OCI-LY3 (cell line): ENCODE measurements at regions not wholly inside any gene's neighbourhood (a gene's known extent, or its start where the extent isn't known, plus 50 kb on each side); places are given as distances from the start of the nearest gene placed in this dataset.

Source experiments
- H2AFZ ChIP-seq: fragments of 200-600, 300-600 bp; shearing (Covaris generic); 2 replicates; pipeline ENCODE4 v1.6.0; 2014; ENCODE audit warnings: antibody characterized with exemption, low read depth, low read length
- H3K27ac ChIP-seq: fragments of 200-600, 300-600 bp; sonication (generic); 2 replicates; pipeline ENCODE4 v1.5.1; 2014; ENCODE audit warnings: mild to moderate bottlenecking, low read length, moderate library complexity, mixed read lengths
- H3K27me3 ChIP-seq: fragments of 200-600, 300-600 bp; sonication (generic); 2 replicates; pipeline ENCODE4 v1.6.1; 2014; ENCODE audit warnings: low read depth, low read length, mixed read lengths
- H3K36me3 ChIP-seq: fragments of 200-600, 300-600 bp; sonication (generic); replicated peaks from 2 replicates; pipeline ENCODE3; 2014; ENCODE audit warnings: low read depth, low read length, mixed read lengths
- H3K4me1 ChIP-seq: fragments of 300-600, 200-600 bp; sonication (generic); 2 replicates; pipeline ENCODE4 v1.6.1; 2014; ENCODE audit warnings: low read length, mixed read lengths
- H3K4me2 ChIP-seq: fragments of 200-600, 300-600 bp; sonication (generic); 2 replicates; pipeline ENCODE4 v1.6.1; 2014; ENCODE audit warnings: low read length, mixed read lengths
- H3K4me3 ChIP-seq: fragments of 300-600, 200-600 bp; sonication (generic); 2 replicates; pipeline ENCODE4 v1.5.1; 2014; ENCODE audit warnings: antibody characterized with exemption, mild to moderate bottlenecking, low read length, moderate library complexity
- H3K79me2 ChIP-seq: fragments of 300-600, 200-600 bp; shearing (Covaris generic); 2 replicates; pipeline ENCODE4 v1.6.1; 2014; ENCODE audit warnings: mild to moderate bottlenecking, low read length, mixed read lengths
- H3K9ac ChIP-seq: fragments of 300-600, 200-600 bp; shearing (Covaris generic); 2 replicates; pipeline ENCODE4 v1.6.0; 2014; ENCODE audit warnings: mild to moderate bottlenecking, low read length, moderate library complexity
- H3K9me3 ChIP-seq: fragments of 200-600, 300-600 bp; shearing (Covaris generic); 2 replicates; pipeline ENCODE4 v1.6.1; 2014; ENCODE audit warnings: low read length, mixed read lengths; ENCODE audit not compliant: insufficient read depth
- H4K20me1 ChIP-seq: fragments of 200-600, 300-600 bp; sonication (generic); 2 replicates; pipeline ENCODE4 v1.6.1; 2016; ENCODE audit warnings: low read length, mixed read lengths; ENCODE audit not compliant: insufficient read depth
- EZH2phosphoT487 ChIP-seq: fragments of 200-600 bp; shearing (Covaris generic); IDR thresholded peaks from 2 replicates; pipeline ENCODE4 v1.6.1; 2018; ENCODE audit warnings: antibody characterized with exemption, mixed run types, low read depth
- TF ChIP-seq, protein P1 (sequence below): fragments of 200-600, 300-600 bp; sonication (generic); IDR thresholded peaks from 2 replicates; pipeline ENCODE4 v1.5.1; 2014; ENCODE audit warnings: antibody characterized with exemption, low read length, low read depth

DNA sequence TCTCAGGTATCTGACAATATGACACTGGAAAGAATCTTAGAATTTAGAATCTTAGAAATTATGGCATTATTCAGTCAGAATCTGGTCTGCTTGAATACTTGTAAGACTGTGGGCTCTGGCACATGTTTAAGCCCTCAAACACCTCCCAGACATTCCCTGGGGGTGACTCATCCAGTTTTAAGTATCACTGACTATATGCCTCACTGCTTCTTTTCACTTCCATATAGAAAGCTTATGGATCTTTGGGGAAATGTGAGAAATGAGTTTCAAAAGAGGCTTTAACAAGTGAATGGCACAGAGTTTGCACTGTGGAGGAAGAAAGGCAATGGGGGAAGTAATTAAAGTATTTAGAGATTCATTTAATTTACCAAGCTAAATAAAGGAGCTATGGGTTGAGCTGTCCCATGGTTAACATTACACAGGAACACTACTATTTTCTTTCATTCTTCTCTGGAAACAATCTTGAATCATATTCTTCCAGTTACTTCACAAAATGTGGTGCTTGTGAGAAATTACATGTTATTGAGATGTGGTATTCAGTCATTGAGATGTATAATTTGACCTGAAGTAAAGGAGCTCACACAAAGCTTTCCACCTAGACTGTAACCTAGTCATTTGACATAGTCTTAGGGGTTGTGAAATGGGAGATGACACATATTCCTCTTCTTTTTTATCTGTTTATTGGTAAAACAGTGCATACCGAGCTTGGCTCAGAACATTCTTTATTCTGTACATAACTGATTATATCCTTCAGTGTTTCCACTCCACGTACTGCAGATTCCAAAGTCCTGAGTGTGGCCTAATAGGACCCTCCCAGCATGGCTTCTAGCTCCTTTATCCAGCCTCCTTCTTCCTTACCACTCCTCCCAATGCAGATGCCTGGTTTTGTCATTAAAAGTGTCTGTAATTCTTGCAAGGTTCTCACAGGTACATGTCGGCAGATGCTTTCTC is 544.6 kb upstream of the NECTIN3 start:
- Histone ChIP-seq H3K4me1 (peaks cover 2% of the 10 kb centered on the region; the same call in 1 of the 2 replicates), H3K9ac (no peak overlapping the region), H3K9me3 (no peaks in the 10 kb centered on the region), H2AFZ (no peak overlapping the region), H3K4me2 (no peak overlapping the region), H3K27ac (no peak overlapping the region), H3K36me3 (no peaks in the 10 kb centered on the region), H3K4me3 (no peak overlapping the region), H3K79me2 (no peaks in the 10 kb centered on the region), H4K20me1 (no peaks in the 10 kb centered on the region), H3K27me3 (no peaks in the 10 kb centered on the region)
- no peak for TF ChIP-seq EZH2phosphoT487
- TF ChIP-seq, protein P1, sequence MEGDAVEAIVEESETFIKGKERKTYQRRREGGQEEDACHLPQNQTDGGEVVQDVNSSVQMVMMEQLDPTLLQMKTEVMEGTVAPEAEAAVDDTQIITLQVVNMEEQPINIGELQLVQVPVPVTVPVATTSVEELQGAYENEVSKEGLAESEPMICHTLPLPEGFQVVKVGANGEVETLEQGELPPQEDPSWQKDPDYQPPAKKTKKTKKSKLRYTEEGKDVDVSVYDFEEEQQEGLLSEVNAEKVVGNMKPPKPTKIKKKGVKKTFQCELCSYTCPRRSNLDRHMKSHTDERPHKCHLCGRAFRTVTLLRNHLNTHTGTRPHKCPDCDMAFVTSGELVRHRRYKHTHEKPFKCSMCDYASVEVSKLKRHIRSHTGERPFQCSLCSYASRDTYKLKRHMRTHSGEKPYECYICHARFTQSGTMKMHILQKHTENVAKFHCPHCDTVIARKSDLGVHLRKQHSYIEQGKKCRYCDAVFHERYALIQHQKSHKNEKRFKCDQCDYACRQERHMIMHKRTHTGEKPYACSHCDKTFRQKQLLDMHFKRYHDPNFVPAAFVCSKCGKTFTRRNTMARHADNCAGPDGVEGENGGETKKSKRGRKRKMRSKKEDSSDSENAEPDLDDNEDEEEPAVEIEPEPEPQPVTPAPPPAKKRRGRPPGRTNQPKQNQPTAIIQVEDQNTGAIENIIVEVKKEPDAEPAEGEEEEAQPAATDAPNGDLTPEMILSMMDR, result no peak

DNA sequence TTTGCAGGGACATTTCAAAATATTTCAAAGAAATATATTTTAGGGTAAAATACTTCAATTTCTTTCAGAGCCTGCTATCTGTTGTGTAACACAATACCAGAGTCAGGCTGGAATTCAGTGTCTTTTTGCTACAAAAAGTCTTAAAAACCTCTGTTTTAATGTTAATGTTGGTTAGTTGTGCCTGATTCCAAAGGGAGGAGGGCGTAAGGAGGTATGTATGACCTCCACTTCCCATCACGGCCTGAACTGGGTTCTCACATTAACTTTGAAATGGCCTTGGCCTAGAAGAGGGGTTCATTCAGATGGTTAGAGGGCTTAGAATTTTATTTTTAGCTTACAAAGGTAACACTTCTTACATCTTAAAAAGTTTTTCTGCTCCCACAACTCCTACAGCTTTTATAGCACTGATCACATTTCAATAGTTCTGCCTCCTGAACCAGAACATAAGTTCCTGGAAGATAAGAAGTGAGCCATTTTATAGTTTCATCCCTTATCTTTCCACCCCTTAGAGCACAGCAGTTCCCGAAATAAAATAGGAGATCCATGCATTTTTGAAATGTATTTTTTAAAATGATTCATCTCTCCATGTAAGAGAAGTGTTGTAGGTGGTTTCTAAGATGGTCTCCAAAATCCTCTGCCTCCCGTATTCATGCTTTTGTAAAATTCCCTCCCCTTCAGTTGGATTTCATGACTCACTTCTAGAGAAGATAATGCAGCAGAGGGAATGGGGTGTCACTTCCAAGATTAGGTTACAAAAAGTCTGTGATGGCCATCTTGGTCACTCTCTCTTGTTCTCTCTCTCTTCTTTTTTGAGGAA is 543.1 kb upstream of the NECTIN3 start:
- Histone ChIP-seq H3K79me2 (no peaks in the 10 kb centered on the region), H3K4me1 (peaks cover 6% of the 10 kb centered on the region; the same call in 1 of the 2 replicates), H4K20me1 (no peaks in the 10 kb centered on the region), H3K4me2 (no peak overlapping the region), H3K27me3 (no peaks in the 10 kb centered on the region), H3K36me3 (no peaks in the 10 kb centered on the region), H3K9me3 (no peaks in the 10 kb centered on the region), H3K9ac (no peak overlapping the region), H3K4me3 (no peak overlapping the region), H3K27ac (no peak overlapping the region), H2AFZ (no peak overlapping the region)
- TF ChIP-seq, protein P1, result no peak
- no peak for TF ChIP-seq EZH2phosphoT487

DNA sequence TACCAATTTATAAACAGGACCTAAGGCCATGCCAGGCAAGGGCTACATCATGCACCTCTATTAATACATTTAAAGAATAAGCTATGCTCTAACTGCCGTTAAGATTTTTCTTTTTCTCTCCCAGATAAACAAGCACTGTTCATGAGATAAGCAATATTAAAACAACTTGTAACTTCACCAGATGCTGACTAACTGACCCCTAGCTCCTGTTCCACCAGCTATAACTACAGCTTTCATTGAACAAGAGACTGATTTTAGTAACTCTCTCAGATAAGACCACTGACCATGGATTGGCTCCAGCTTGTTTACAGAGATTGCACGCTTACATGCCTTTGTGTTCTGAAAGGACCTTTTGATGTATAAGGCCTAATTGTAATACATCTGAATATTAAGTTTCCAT is 540.7 kb upstream of the NECTIN3 start:
- Histone ChIP-seq H3K4me1 (peaks cover 6% of the 10 kb centered on the region; the same call in 1 of the 2 replicates), H3K36me3 (no peaks in the 10 kb centered on the region), H2AFZ (no peak overlapping the region), H3K27ac (no peak overlapping the region), H3K9ac (no peak overlapping the region), H3K27me3 (no peaks in the 10 kb centered on the region), H3K79me2 (no peaks in the 10 kb centered on the region), H4K20me1 (no peaks in the 10 kb centered on the region), H3K9me3 (no peaks in the 10 kb centered on the region), H3K4me3 (no peak overlapping the region), H3K4me2 (no peak overlapping the region)
- TF ChIP-seq EZH2phosphoT487, result no peak
- TF ChIP-seq, protein P1, result no peak

DNA sequence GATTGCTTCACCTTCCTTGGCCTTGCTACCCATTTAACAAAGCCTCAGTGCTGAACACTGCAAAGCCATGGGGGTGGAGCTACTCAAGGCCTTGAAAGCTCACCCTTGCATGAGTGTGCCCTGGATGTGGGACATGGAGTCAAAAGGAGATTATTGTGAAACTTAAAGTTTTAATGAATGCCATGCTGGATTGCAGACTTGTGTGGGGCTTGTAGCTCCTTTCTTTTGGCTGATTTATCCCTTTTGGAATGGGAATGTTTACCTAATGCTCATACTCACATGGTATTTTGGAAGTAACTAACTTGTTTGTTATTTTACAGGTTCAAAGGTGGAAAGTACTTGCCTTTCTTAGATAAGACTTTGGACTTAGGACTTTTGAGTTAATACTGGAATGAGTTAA is 538.5 kb upstream of the NECTIN3 start:
- H3K4me1 ChIP-seq, result peaks cover 6% of the 10 kb centered on the region; the same call in 1 of the 2 replicates
- TF ChIP-seq, protein P1, result no peak
- no peak for TF ChIP-seq EZH2phosphoT487
- no peaks in the 10 kb centered on the region for H3K79me2 ChIP-seq
- no peak overlapping the region for H2AFZ ChIP-seq
- H4K20me1 ChIP-seq, result no peaks in the 10 kb centered on the region
- no peak overlapping the region for H3K27ac ChIP-seq
- H3K9ac ChIP-seq, result no peak overlapping the region
- no peak overlapping the region for H3K4me2 ChIP-seq
- H3K4me3 ChIP-seq, result no peak overlapping the region
- H3K27me3 ChIP-seq, result no peaks in the 10 kb centered on the region
- no peaks in the 10 kb centered on the region for H3K9me3 ChIP-seq
- H3K36me3 ChIP-seq, result no peaks in the 10 kb centered on the region
